ENCODE measurements at regions not wholly inside any gene's neighbourhood (a gene's known extent, or its start where the extent isn't known, plus 50 kb on each side); places are given as distances from the start of the nearest gene placed in this dataset.
A peak's percentile ranks its signal among the peaks of the same experiment; 100 is the strongest.
"Not testable (repeated sequence)": the region's sequence is repeated elsewhere in the genome, so short reads cannot be mapped to it uniquely, and the experiment has no call there.

- DNase-seq (ENCODE audit: low read depth in 2 of 2): no peak
These were observed 60.5 kb downstream of the DSEL start for GRCh38 chr18:67455890-67456501.

- no peak for DNase-seq (ENCODE audit: low read depth in 2 of 2)
These were observed 62.6 kb downstream of the DSEL start for GRCh38 chr18:67453901-67454300.

GRCh38 chr18:67451960-67452359 lies 64.6 kb downstream of the DSEL start:
- no peak for DNase-seq (ENCODE audit: low read depth in 2 of 2)

- not testable (repeated sequence) for DNase-seq (ENCODE audit: low read depth in 2 of 2)
These were observed 65.4 kb downstream of the DSEL start for GRCh38 chr18:67451101-67451500.

- DNase-seq (ENCODE audit: low read depth in 2 of 2): no peak
These were observed 82.5 kb downstream of the DSEL start for GRCh38 chr18:67433971-67434370.

- no peak for DNase-seq (ENCODE audit: low read depth in 2 of 2)
These were observed 83.7 kb downstream of the DSEL start for GRCh38 chr18:67432806-67433205.

- DNase-seq (ENCODE audit: low read depth in 2 of 2): no peak
These were observed 87.7 kb downstream of the DSEL start for GRCh38 chr18:67428805-67429204.

DNA sequence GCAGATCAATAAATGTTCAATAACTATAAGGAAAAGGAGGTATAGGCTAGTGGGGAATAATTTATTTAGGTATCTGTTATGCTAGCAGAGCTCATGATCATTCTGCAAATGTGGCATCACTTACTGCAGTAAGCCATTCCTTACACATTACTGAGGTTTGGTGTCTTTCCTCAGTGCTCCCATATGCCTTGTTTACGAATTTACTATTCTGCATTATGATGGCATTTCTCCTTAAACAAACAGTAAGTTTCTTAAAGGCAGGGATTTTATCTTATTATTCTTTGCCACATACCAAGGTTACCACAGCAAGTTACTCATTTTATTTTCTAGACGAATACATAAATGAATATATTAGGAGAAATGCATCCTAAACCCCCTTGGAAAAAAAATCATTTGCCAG lies 88.4 kb downstream of the DSEL start:
- no peak for DNase-seq (ENCODE audit: low read depth in 2 of 2)

GRCh38 chr18:67426486-67426885 lies 90.0 kb downstream of the DSEL start:
- no peak for DNase-seq (ENCODE audit: low read depth in 2 of 2)

GRCh38 chr18:67425672-67426071 lies 90.8 kb downstream of the DSEL start:
- no peak for DNase-seq (ENCODE audit: low read depth in 2 of 2)

DNA sequence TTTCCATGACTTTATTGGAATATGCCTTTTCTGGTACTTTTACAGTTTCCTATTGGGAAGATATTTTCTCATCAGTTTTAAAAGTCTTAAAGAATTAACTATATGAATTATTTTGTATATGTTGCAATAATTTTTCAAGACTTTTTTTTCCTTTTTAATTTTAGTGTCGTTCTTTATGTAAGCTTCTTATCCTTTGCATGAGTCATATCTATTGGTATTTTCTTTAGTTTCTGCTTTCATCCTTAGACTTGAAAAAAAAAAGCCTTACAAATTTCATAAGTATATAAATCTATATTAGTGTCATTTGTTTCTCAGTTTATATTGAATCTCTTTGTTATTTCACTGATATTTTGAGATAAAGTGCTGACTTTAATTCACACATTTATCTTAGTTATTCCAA lies 94.9 kb downstream of the DSEL start:
- DNase-seq (ENCODE audit: low read depth in 2 of 2): no peak

GRCh38 chr18:67417864-67418523 lies 98.5 kb downstream of the DSEL start:
- DNase-seq (ENCODE audit: low read depth in 2 of 2): peak in 1 of 2 donors; percentile 1

- no peak for DNase-seq (ENCODE audit: low read depth in 2 of 2)
These were observed 105.4 kb downstream of the DSEL start for GRCh38 chr18:67411116-67411515.

DNA sequence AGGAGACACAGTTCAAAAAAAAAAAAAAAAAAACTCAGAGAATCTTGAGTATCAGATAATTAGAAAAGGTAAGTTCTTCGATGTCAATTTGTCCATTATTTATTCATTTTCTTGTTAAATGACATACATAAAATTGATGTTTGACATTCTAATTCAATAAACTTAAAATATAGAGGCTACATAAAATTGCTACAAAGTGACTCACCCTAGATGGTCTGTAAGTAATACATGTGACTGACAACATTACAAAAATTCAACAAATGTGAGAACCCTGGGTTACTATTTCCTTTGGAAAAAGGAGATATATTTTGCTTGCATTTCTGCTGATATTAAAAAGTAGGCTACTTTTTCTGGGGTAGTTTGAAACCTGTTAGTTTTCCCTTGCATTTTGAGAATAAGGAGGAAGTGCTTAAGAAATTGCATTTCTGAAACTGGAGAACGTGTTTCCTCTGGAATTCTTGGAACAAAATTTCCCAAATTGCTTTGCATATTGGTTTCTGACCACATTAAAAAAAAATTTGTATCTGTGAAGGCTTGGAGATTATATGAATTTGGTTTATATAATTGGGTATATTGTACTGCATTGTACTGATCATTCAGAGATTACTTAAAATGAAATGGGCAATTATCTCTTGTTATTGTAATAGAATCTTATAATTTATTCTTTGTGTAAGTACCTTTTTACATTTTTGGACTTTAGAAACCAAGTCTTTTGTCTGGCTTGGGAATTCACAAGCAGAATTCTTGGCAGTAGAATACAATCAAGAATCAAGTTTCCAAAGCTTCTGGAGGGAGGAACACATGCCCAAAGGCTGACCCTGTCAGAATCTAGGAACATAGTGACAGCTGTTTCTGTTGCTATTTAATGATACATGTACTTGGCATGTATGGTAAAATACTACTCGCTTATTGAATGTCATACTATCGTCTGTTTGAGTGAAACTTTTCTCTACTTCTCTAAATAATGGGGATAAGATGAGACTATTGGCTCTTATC lies 106.1 kb downstream of the DSEL start:
- DNase-seq (ENCODE audit: low read depth in 2 of 2): no peak

DNA sequence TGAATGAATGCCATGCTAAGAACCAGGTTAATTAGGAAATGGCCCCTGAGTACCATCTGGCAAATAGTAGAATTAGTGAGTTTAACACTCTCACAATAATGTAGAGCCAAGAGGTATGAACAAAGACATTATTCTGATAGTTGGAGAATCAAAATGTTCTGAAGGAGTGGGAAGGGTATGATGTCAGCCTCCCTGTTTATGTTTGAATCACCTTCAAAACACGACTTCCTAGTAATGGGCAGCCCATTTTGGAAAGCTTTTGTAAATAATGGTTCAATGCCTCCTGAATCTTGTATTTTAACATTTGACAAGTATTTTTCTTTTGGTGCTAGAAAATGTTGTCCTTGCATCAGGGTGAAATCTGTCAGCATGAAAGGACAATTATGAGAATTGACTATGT lies 108.3 kb downstream of the DSEL start:
- DNase-seq (ENCODE audit: low read depth in 2 of 2): no peak

DNA sequence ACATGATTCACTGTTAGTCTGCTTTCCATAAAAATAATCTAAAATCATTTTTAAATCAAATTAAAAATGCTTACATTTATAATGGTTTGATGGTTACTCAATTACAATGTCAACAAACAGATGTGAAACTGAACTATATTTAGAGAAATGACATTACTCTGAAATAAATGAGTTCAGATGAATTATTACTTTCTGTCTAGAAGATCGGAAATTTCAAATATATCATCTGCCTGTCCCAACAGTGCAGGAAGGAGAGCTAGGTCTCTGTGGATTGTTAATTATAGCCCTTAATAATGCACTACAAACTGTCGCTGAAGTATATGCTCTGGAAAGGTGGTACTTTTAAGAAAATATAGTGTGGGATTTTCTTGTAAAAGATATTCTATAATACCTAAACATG lies 109.8 kb downstream of the DSEL start:
- no peak for DNase-seq (ENCODE audit: low read depth in 2 of 2)

GRCh38 chr18:67402543-67402942 lies 114.0 kb downstream of the DSEL start:
- no peak for DNase-seq (ENCODE audit: low read depth in 2 of 2)

DNA sequence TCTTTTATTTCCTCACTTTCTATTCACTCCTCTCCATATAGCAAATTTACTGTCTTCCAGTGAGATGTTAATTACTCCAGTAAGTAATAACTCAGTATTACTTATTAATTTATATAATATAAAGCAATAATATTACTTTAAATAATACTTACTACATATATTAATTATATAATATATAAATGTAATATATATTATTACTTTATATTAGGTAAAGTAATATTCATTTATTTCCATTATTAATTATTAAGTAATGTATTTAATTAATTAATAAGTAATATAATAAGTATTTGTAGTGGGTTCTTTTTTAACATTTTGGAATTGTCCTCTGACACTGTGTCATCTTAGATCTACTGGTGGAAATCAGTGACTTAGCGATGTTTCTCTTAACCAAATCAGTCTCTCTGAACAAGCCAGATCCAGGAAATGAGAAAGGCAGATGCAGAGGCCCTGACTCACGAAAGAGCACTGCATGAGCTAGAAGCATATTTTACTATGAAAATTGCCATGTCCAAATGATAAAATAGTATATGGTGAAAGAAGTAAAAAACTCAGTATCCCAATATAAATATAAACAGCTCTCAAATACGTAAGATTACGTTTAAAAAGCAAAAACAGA lies 115.9 kb downstream of the DSEL start:
- DNase-seq (ENCODE audit: low read depth in 2 of 2): no peak

- no peak for DNase-seq (ENCODE audit: low read depth in 2 of 2)
These were observed 130.5 kb downstream of the DSEL start for GRCh38 chr18:67386032-67386431.

DNA sequence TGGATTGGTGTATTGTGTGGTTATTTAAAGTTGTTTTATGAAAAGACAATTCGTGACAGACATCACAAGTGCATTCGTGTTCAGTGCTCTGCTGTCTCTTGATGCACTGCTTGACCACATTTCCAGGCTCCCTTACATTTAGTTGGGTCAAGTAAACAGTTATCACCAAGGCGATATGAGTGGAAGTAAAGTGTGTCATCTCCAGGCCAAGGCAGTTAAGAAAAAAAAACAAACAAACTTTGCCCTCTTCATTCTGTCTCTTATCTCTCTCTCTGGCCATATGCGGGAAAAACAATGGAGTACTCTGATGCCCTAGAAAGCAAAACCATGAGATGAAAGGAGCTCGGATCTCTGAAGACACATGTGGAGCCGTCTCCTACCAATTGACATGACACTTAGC lies 131.1 kb downstream of the DSEL start:
- no peak for DNase-seq (ENCODE audit: low read depth in 2 of 2)

DNA sequence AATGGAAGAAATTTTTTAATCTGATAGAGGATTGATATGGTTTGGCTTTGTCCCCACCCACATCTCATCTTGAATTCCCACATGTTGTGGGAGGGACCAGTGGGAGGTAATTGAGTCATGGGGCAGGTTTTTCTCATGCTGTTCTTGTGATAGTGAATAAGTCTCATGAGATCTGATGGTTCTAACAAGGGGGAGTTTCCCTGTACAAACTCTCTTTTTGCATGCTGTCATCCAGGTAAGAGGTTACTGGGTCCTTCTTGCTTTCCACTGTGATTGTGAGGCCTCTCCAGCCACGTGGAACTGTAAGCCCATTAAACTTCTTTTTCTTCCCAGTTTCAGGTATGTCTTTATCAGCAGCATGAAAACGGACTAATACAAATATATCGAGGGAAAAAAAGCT lies 132.5 kb downstream of the DSEL start:
- DNase-seq (ENCODE audit: low read depth in 2 of 2): not testable (repeated sequence)

- DNase-seq (ENCODE audit: low read depth in 2 of 2): no peak
These were observed 134.8 kb downstream of the DSEL start for GRCh38 chr18:67381608-67382150.

Measured in stimulated activated CD4-positive, alpha-beta T cell treated with anti-CD3 and anti-CD28 coated beads, Interleukin-4, amount 100 ng/mL, for 48 hours (primary cell).